Pancreas (tissue), 10 donors: ENCODE measurements at regions not wholly inside any gene's neighbourhood (a gene's known extent, or its start where the extent isn't known, plus 50 kb on each side); places are given as distances from the start of the nearest gene placed in this dataset.

Source experiments
- ATAC-seq, 4 donors: fragments of 200-7000 bp; cut with Tn5 transposase; one replicate each; pipeline versions ENCODE4 v1.8.0 to v1.9.1; 2020; ENCODE audit warnings: mild to moderate bottlenecking in 4 of 4, moderate library complexity in 4 of 4
- DNase-seq, 6 donors: peaks; one replicate each; pipeline ENCODE4 v3.0.0-alpha.2; 2020
- FAIRE-seq: peaks from 2 replicates; lab custom pipeline; 2012; peaks lifted over from hg19 to GRCh38; lab: Jason Lieb, UNC
- H3K27ac ChIP-seq, 4 donors: fragments of 200-600 bp; sonication (generic); 1 replicate in 3 of 4; 2 replicates in 1 of 4; pipeline versions ENCODE4 v1.5.0 to v1.8.0; 2020
- H3K27me3 ChIP-seq, 4 donors: fragments of 200-600 bp; one replicate each; pipeline ENCODE4 v1.8.0; 2021
- H3K36me3 ChIP-seq, 3 donors: fragments of 200-600 bp; sonication (generic) in 1 of 3; one replicate each; pipeline versions ENCODE4 v1.5.0 to v1.8.0; 2020 to 2021
- H3K4me1 ChIP-seq, 3 donors: fragments of 200-600 bp; one replicate each; pipeline ENCODE4 v1.8.0; 2021
- H3K4me3 ChIP-seq, 4 donors: fragments of 200-600 bp; sonication (generic) in 2 of 4; one replicate each; pipeline versions ENCODE4 v1.5.0 to v1.8.0; 2020 to 2021
- H3K9me3 ChIP-seq, 4 donors: fragments of 200-600 bp; one replicate each; pipeline ENCODE4 v1.8.0; 2021
- WGBS, 2 donors: extraction: QIAGEN DNeasy Blood & Tissue Kit; methylation state at CpG; one replicate each; pipeline ENCODE4 v1.1.7; 2013; 5-methylcytosine and 5-hydroxymethylcytosine counted together
- intact Hi-C, 3 donors: fragments of 100-400 bp; cut with DNase I; formaldehyde crosslinking; loops; one replicate each; pipeline versions ENCODE4 v1.11.1 to v1.14.2; 2022
- TF ChIP-seq, protein P1 (sequence below), 4 donors: fragments of 200-600 bp; sonication (generic) in 3 of 4; IDR thresholded peaks; one replicate each; pipeline versions ENCODE4 v1.5.0 to v1.8.0; 2021; ENCODE audit warnings: antibody characterized with exemption in 4 of 4
- donor health status: healthy with polysubstance abuse.
- donor health status: DM: no; HTN: no; CAD: no; lungs with moderate emphysema.
- donor health status: DM: no; HTN: no; CAD: no.
- donor health status: control.
- donor health status: control.
- donor health status: Bipolar disorder and iron deficiency.
- donor health status: DM: yes; HTN: yes; CAD: no.
- donor health status: DM: no; HTN: no; CAD: no.
- donor health status: DM: no; HTN: no; CAD: no.
- donor health status: DM: yes; HTN: yes; CAD: no.

DNA sequence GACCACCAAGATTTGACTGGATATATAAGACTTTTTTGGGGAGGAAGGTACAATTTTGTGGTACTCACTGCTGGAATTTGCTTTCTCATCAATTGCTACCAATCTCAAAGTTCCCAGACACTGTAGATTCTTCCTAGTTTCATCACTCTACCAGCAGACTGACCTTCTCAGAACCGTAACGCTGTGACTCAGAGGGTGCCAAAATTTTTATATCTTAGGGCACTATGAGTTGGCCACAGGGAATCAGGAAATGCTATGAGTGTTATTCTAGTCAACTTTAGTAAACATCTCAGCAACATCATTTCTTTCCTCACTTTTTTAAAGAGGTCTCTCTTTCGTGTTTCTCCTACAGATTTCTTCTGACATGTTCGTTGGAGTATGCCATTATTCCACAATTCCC, 499.0 kb downstream of the TMX3 start:
- 63 to 82% methylated on average over 4 of the region's 4 CpGs for WGBS, 2 donors
- no peak for FAIRE-seq

DNA sequence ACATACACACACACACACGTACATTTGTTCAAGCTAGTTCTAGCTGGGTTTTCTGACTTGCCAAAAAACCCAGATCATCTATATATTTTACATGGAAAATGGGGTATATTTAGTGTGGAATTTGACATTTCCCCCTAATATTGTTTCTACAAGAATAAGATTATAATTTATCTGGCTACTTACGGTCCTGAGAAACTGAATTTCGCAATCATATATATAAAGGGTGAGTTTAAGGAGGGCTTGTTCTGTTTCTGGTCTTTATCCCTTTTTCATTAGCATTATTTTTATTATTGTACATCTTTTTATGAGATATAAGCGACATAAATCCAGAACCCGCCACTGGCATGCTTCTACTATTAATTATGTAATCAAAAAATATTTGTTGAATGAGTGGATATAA, 528.9 kb downstream of the TMX3 start:
- no peak for DNase-seq
- Histone ChIP-seq H3K27ac (no peak overlapping the region), H3K4me3 (no peak overlapping the region), H3K36me3 (no peaks in the 10 kb centered on the region), H3K4me1 (no peaks in the 10 kb centered on the region), H3K27me3 (no peaks in the 10 kb centered on the region), H3K9me3 (no peaks in the 10 kb centered on the region)
- intact Hi-C loops = no loop called here
- ATAC-seq = no peak
- WGBS, 2 donors = 54 to 56% methylated on average over 5 of the region's 5 CpGs
- TF ChIP-seq, protein P1, sequence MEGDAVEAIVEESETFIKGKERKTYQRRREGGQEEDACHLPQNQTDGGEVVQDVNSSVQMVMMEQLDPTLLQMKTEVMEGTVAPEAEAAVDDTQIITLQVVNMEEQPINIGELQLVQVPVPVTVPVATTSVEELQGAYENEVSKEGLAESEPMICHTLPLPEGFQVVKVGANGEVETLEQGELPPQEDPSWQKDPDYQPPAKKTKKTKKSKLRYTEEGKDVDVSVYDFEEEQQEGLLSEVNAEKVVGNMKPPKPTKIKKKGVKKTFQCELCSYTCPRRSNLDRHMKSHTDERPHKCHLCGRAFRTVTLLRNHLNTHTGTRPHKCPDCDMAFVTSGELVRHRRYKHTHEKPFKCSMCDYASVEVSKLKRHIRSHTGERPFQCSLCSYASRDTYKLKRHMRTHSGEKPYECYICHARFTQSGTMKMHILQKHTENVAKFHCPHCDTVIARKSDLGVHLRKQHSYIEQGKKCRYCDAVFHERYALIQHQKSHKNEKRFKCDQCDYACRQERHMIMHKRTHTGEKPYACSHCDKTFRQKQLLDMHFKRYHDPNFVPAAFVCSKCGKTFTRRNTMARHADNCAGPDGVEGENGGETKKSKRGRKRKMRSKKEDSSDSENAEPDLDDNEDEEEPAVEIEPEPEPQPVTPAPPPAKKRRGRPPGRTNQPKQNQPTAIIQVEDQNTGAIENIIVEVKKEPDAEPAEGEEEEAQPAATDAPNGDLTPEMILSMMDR (IDR thresholded peaks at IDR 0.05) = no peak
- no peak for FAIRE-seq

More for the DNA sequence above, 499.0 kb downstream of the TMX3 start:
- Histone ChIP-seq H3K9me3 (no peaks in the 10 kb centered on the region), H3K27me3 (no peaks in the 10 kb centered on the region), H3K4me1 (no peaks in the 10 kb centered on the region), H3K27ac (no peak overlapping the region), H3K36me3 (no peaks in the 10 kb centered on the region), H3K4me3 (no peak overlapping the region)
- TF ChIP-seq, protein P1 (IDR thresholded peaks at IDR 0.05) = no peak
- ATAC-seq = no peak
- no peak for DNase-seq
- intact Hi-C loops = no loop called here

DNA sequence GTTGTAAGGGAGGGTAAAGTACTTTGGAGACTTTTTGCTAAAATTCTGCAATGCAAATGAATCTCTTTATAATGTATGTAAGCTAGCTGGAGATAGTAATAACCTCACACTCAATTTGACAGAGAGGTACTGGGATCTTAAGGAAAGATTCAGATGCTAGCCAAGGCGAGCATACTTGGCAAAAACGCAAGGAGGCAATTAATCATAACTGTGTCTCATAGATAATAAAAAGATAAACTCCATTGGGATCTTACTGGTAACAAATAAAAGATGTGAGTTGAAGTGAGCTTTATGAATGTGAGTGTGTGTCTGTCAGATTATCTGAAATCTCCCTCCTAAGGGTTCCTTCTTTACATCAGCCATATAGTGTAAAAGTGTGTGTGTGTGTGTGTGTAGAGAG, 533.0 kb downstream of the TMX3 start:
- WGBS, 2 donors = 44% methylated on average over 2 of the region's 2 CpGs
- no peak overlapping the region for H3K4me3 ChIP-seq
- DNase-seq (no peak), FAIRE-seq (no peak), ATAC-seq (no peak)
- H3K4me1 ChIP-seq = no peaks in the 10 kb centered on the region
- no peaks in the 10 kb centered on the region for H3K27me3 ChIP-seq
- TF ChIP-seq, protein P1 (IDR thresholded peaks at IDR 0.05) = no peak
- intact Hi-C loops = no loop called here
- H3K36me3 ChIP-seq = no peaks in the 10 kb centered on the region
- H3K27ac ChIP-seq = no peak overlapping the region
- H3K9me3 ChIP-seq = no peaks in the 10 kb centered on the region

DNA sequence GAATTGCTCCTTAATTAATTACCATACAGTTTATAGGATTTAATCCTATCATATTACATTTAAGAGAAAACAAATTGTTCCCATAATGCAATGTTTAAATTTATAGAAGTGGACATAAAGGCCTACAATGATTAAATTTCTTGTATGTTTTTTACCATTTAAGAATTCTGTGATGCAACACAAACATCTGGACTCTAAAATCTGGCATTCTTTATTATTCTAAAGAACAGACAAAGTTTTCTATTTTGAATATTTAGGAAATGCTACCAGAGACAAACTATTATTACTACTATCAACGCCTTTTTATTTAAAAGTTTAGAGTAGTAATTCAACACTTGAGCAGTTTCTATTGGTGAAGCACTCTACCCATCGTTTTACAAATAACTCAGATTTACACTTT, 535.1 kb downstream of the TMX3 start:
- intact Hi-C loops = no loop called here
- DNase-seq = no peak
- TF ChIP-seq, protein P1 (IDR thresholded peaks at IDR 0.05) = no peak
- FAIRE-seq = no peak
- no peak for ATAC-seq
- no peaks in the 10 kb centered on the region for H3K4me1 ChIP-seq
- 59 to 82% methylated on average over 2 of the region's 2 CpGs for WGBS, 2 donors
- no peak overlapping the region for H3K27ac ChIP-seq
- H3K4me3 ChIP-seq = no peak overlapping the region
- H3K36me3 ChIP-seq = no peaks in the 10 kb centered on the region
- no peaks in the 10 kb centered on the region for H3K27me3 ChIP-seq
- no peaks in the 10 kb centered on the region for H3K9me3 ChIP-seq

DNA sequence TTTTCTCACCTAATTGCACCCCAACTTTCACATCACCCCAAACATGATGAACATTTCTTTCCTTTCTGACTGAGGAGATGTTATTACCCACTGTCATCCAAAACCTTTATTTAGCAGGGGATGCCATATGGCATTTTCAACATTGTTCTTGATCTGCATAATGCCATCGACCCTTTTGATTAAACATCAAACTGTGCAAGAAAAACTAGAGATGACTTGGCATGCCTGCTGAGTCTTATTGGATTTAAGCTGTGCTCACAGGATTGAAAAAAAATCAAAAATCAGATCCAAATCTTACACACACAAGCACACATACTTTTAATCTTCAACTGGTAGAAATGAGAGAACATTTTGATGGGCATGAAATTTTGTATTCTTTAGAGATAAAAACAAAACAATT, 536.0 kb downstream of the TMX3 start:
- intact Hi-C loops = no loop called here
- Histone ChIP-seq H3K4me3 (no peak overlapping the region), H3K36me3 (no peaks in the 10 kb centered on the region), H3K27me3 (no peaks in the 10 kb centered on the region), H3K9me3 (no peaks in the 10 kb centered on the region), H3K4me1 (no peaks in the 10 kb centered on the region), H3K27ac (no peak overlapping the region)
- 34 to 45% methylated on average over 1 of the region's 1 CpG for WGBS, 2 donors
- DNase-seq (no peak), FAIRE-seq (no peak), ATAC-seq (no peak)
- TF ChIP-seq, protein P1 (IDR thresholded peaks at IDR 0.05) = no peak
